Ureter (tissue), 1 donor: ENCODE measurements at regions not wholly inside any gene's neighbourhood (a gene's known extent, or its start where the extent isn't known, plus 50 kb on each side); places are given as distances from the start of the nearest gene placed in this dataset.
"Not testable (repeated sequence)": the region's sequence is repeated elsewhere in the genome, so short reads cannot be mapped to it uniquely, and the experiment has no call there.

Source experiments
- DNase-seq: peaks from one replicate; pipeline ENCODE4 v3.0.0-alpha.2; 2020; ENCODE audit warnings: low spot score
- donor health status: DM: yes; HTN: yes; CAD: no.

DNA sequence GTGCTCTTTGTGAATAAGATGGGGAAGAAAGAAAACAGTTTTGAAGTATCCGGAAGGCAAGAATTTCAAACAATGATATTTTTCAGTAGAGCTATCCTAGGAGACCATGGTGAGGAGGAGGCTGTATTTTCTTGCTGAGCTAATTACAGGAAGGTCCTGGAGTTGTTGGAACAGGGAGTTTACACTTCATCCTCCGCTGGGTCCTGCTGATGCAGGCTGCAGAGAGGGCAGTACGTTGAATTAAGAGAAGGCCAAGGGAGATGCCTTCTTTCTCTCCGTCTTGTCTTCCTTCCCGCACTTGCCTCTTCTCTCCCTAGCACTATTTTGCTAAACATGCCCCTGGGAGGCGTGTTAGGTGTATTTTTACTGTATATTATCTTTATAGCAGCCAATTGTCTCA is 60.0 kb upstream of the EDAR start:
- no peak for DNase-seq

GRCh38 chr2:109048163-109048562 is 59.1 kb upstream of the EDAR start:
- no peak for DNase-seq

DNA sequence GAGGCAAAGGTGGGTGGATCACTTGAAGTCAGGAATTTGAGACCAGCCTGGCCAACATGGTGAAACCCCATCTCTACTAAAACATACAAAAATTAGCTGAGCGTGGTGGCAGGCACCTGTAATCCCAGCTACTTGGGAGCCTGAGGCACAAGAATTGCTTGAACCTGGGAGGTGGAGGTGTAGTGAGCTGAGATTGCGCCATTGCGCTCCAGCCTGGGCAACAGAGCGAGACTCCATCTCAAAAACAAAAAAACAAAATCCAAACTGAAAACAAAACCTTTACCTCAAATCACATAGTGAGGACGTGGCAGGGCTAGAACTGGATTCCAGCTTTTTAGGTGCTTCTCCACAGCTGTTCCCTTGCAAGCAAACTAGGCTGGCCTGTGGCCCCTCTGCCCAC is 58.5 kb upstream of the EDAR start:
- not testable (repeated sequence) for DNase-seq

DNA sequence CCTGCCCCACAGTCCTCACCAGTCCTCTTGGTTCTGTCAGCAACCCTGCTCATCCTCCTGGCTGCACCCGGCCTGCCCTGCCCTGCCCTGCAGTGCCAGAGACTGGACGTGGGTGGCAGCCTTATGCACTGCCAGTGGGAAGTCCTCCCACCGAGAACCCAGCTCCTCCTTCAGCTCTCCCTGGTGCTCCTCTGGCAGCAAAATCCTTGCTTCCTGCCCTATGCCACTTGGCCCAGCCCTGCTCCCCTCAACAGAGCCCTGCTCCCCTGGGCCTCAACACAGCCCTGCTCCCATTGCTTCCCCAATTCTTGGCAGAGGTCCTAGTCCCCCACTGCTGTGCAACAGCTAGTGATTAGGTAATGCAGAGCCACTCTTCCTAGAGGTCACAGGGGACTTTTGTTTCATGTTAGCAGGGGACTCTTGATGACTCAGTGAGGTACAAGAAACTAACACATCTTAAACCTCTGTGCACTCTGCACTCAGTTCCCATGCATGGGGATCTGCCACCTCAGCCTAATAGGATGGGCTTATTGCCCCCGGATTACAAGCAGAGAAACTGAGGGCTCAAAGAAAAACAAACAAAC is 58.0 kb upstream of the EDAR start:
- DNase-seq, result no peak

DNA sequence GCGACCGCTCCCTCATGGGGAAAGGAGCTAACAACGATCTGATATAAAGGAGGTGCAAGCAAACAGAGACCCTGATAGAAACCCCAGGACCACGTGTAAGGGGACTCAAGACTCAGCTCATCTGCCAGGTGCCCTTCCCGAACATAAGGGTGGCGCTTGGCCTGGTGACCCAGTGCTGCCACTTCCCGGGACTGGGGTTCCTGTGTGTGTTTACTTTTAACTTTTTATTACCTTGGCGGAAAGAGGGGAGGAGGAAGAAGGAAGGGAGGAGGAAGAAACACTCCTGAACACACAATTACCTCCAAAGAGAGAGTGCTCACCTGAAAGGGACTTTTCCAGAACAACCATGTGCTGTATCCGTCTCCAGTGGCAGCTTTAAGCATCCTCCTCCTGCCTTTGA is 56.5 kb upstream of the EDAR start:
- peak; percentile 36 for DNase-seq

DNA sequence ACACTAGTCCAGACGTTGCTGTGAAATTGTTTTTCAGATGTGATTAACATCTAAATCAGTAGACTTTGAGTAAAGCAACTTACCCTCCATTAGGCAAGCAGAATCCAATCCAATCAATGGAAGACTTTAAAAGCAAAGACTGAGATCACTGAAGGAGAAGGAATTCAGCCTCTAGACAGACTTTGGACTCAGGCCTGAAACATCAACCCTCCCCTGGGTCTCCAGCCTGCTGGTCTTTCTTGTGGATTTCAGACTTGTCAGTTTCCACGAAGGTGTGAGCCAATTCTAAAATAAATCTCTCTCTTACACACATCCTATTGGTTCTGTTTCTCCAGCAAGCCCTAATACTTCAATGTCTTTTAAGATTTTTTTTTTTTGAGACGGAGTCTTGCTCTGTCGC is 50.0 kb upstream of the EDAR start:
- DNase-seq, result no peak
